Stimulated activated naive CD8-positive, alpha-beta T cell treated with anti-CD3 and anti-CD28 coated beads, Interleukin-15, Interleukin-2, amounts not matched to agents 100 ng/mL and 50 ng/mL, for 24 hours (primary cell): ENCODE measurements at regions not wholly inside any gene's neighbourhood (a gene's known extent, or its start where the extent isn't known, plus 50 kb on each side); places are given as distances from the start of the nearest gene placed in this dataset.

ENCODE experiments used
- H3K27ac Mint-ChIP-seq: one replicate; pipeline ENCODE4 v1.8.0; 2021; ENCODE audit warnings: mild to moderate bottlenecking, mixed read lengths
- H3K27me3 Mint-ChIP-seq: one replicate; pipeline ENCODE4 v1.8.0; 2021; ENCODE audit warnings: mixed read lengths
- H3K36me3 Mint-ChIP-seq: one replicate; pipeline ENCODE4 v1.8.0; 2021; ENCODE audit warnings: low read depth, mixed read lengths
- H3K4me1 Mint-ChIP-seq: one replicate; pipeline ENCODE4 v1.8.0; 2021; ENCODE audit warnings: low read depth, mixed read lengths
- H3K4me3 Mint-ChIP-seq: one replicate; pipeline ENCODE4 v1.8.0; 2021; ENCODE audit warnings: mild to moderate bottlenecking, mixed read lengths
- H3K9me3 Mint-ChIP-seq: one replicate; pipeline ENCODE4 v1.8.0; 2021; ENCODE audit warnings: mixed read lengths

DNA sequence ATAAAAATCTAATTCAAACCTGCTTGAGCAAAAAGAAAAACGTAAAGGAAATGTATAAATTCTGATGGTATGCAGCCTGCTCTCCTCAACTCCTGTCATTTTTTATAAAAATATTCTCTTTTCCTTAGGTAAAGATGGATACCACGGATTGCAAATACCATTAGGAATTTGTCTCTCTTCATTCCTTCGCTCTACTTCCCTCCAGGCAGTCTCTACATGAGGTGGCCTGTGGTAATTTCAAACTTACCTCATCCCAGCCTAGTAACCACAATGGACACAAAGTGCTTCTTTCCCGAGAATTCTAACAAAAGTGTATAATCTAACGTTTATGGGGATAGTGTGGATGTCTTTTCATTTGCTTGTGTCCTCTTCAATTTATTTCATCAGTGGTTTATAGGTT lies 239.5 kb upstream of the LRRC7 start:
- Mint-ChIP-seq H3K4me1 (no peaks in the 10 kb centered on the region), H3K9me3 (peaks cover 9% of the 10 kb centered on the region), H3K36me3 (no peaks in the 10 kb centered on the region), H3K4me3 (no peak overlapping the region), H3K27me3 (no peaks in the 10 kb centered on the region), H3K27ac (no peak overlapping the region)

GRCh38 chr1:69363236-69363635 lies 204.5 kb upstream of the LRRC7 start:
- Mint-ChIP-seq H3K4me1 (no peaks in the 10 kb centered on the region), H3K36me3 (no peaks in the 10 kb centered on the region), H3K27ac (no peak overlapping the region), H3K9me3 (peaks cover 9% of the 10 kb centered on the region), H3K4me3 (no peak overlapping the region), H3K27me3 (no peaks in the 10 kb centered on the region)

GRCh38 chr1:69373520-69373919 lies 194.2 kb upstream of the LRRC7 start:
- Mint-ChIP-seq H3K27me3 (no peaks in the 10 kb centered on the region), H3K36me3 (no peaks in the 10 kb centered on the region), H3K4me1 (no peaks in the 10 kb centered on the region), H3K9me3 (no peaks in the 10 kb centered on the region), H3K27ac (no peak overlapping the region), H3K4me3 (no peak overlapping the region)

DNA sequence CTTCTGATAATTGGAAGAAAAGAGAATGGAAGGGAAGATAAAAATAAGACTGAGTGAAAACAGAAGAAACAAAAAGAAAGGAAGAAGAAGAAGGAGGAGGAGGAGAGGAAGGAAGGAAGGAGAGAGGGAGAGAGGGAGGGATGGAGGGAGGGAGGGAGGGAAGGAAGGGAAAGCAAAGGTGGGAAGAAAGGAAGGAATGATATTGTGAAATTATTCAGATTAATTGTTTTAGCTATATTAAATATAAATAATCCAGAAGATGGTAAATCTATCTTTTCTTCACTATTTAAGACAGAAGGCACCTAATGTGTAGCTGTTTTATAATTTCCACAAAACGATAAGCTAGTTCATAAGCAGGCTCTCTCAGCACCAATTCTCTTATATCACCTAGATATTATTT lies 191.3 kb upstream of the LRRC7 start:
- Mint-ChIP-seq H3K4me3 (no peak overlapping the region), H3K9me3 (no peaks in the 10 kb centered on the region), H3K27ac (no peak overlapping the region), H3K4me1 (no peaks in the 10 kb centered on the region), H3K36me3 (no peaks in the 10 kb centered on the region), H3K27me3 (no peaks in the 10 kb centered on the region)

DNA sequence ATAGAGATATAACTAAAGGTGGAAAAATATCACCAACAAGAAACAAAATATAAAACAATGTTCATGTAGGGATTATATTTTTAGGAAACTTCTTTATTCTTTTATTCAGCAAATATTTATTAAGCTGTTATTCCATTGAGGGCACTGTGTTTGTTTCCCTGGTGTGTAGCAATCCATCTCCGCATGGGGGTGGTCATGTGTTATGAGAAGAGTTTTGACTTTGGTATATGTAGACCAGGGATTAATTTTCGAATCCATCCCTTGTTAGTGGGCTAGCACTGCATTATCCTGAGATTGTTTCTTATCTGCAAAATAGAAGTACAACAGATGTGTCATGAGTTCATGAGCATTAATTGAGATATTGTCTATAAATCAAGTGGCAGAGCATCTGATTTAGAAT lies 190.2 kb upstream of the LRRC7 start:
- Mint-ChIP-seq H3K9me3 (peaks cover under 1% of the 10 kb centered on the region), H3K4me3 (no peak overlapping the region)

DNA sequence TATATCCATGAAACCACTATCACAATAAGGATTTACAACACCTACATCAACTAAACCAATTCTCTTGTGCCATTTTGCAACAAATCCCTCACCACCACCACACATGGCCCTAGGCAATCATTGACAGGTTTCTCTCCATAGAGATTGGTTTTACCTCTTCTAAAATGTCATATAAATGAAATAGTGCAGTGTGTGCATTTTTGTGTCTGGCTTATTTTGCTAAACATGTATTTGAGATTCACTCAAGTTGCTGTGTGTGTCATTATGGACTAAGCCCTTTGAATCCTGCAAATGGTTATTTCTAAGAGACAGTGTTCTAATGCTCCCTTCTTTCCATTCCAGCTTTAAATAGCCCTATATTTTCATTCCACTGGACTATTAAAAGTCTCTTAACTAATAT lies 179.7 kb upstream of the LRRC7 start:
- no peak overlapping the region for H3K4me3 Mint-ChIP-seq
- no peaks in the 10 kb centered on the region for H3K27me3 Mint-ChIP-seq
- no peaks in the 10 kb centered on the region for H3K9me3 Mint-ChIP-seq
- no peaks in the 10 kb centered on the region for H3K36me3 Mint-ChIP-seq
- no peaks in the 10 kb centered on the region for H3K4me1 Mint-ChIP-seq
- H3K27ac Mint-ChIP-seq: no peak overlapping the region

More for the DNA sequence above, 190.2 kb upstream of the LRRC7 start:
- Mint-ChIP-seq H3K27ac (no peak overlapping the region), H3K27me3 (no peaks in the 10 kb centered on the region), H3K36me3 (no peaks in the 10 kb centered on the region), H3K4me1 (no peaks in the 10 kb centered on the region)

DNA sequence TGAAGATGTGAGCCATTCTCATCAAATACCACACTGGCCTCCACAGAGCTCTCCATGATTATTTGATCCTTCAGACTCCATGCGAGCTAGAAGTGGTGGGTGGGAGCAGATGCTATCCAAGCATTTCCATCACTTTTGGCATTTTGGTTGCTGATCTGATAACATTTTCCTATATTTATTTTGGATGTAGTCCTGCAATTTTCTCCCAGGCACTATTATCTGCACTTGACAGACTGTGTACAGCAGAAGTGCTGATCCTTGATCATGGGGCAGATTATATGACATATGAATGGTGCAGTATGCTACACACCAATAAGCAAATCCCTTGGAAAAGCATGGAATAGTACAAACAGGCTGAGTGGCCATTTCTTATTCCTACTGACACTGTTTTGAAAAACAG lies 167.6 kb upstream of the LRRC7 start:
- H3K4me1 Mint-ChIP-seq: no peaks in the 10 kb centered on the region
- H3K36me3 Mint-ChIP-seq: no peaks in the 10 kb centered on the region
- no peak overlapping the region for H3K4me3 Mint-ChIP-seq
- no peak overlapping the region for H3K27ac Mint-ChIP-seq
- no peaks in the 10 kb centered on the region for H3K27me3 Mint-ChIP-seq
- peaks cover 8% of the 10 kb centered on the region for H3K9me3 Mint-ChIP-seq

- H3K4me1 Mint-ChIP-seq: no peaks in the 10 kb centered on the region
- no peaks in the 10 kb centered on the region for H3K36me3 Mint-ChIP-seq
- H3K27me3 Mint-ChIP-seq: no peaks in the 10 kb centered on the region
- H3K4me3 Mint-ChIP-seq: no peak overlapping the region
- H3K27ac Mint-ChIP-seq: no peak overlapping the region
- peaks cover 8% of the 10 kb centered on the region for H3K9me3 Mint-ChIP-seq
Measured at GRCh38 chr1:69401879-69402278, 165.8 kb upstream of the LRRC7 start.

DNA sequence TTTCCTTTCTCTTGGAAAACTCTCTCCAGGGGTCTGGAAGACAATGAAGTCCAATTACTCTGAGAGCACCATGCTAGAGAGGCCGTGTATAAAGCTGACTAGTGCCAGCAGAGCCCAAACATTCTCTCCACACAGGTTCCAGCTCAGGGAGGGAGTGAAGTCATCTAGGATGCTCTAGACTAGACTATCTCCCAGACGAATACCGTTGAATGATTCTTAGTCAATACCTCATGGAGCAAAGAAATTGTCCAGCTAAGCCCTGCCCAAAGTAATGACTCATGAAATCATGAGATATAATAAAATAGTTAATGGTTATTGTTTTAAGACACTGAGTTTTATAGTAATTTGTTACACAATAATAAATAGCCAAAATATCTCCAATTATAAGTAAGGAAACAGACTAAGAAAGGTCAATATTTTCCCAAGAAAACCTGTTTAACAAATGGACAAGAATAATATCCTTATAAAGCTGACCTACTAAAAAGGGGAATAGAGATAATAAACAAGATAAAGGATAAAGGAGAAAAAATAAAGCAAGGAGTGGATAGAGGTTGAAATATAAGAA lies 163.9 kb upstream of the LRRC7 start:
- Mint-ChIP-seq H3K36me3 (no peaks in the 10 kb centered on the region), H3K4me3 (no peak overlapping the region), H3K4me1 (no peaks in the 10 kb centered on the region), H3K9me3 (peaks cover 4% of the 10 kb centered on the region), H3K27ac (no peak overlapping the region), H3K27me3 (no peaks in the 10 kb centered on the region)

DNA sequence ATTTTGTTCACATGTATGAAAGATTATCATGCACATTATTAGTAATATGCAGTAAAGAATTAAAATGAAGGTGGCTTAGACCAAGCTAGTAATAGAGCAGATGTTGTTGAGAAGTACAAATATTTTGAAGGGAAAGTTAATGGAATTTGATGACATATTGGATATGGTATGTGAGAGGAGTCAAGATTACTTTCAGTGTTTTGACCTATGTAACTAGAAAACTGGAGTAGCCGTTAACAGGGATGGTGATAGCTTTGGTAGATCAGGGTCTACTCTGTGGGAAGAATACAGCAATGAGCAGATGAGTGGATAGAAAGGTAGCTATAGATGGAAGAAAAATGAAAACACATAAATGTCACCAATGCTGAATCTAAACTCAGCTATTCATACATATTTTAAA lies 163.2 kb upstream of the LRRC7 start:
- Mint-ChIP-seq H3K27ac (no peak overlapping the region), H3K36me3 (no peaks in the 10 kb centered on the region), H3K9me3 (peaks cover 4% of the 10 kb centered on the region), H3K4me1 (no peaks in the 10 kb centered on the region), H3K4me3 (no peak overlapping the region), H3K27me3 (no peaks in the 10 kb centered on the region)

- Mint-ChIP-seq H3K4me3 (no peak overlapping the region), H3K27ac (no peak overlapping the region), H3K36me3 (no peaks in the 10 kb centered on the region), H3K27me3 (no peaks in the 10 kb centered on the region), H3K9me3 (peaks cover 4% of the 10 kb centered on the region), H3K4me1 (no peaks in the 10 kb centered on the region)
Measured at GRCh38 chr1:69406244-69406643, 161.5 kb upstream of the LRRC7 start.

GRCh38 chr1:69409731-69410456 lies 157.8 kb upstream of the LRRC7 start:
- Mint-ChIP-seq H3K9me3 (peaks cover 4% of the 10 kb centered on the region), H3K27ac (no peak overlapping the region), H3K27me3 (no peaks in the 10 kb centered on the region), H3K36me3 (no peaks in the 10 kb centered on the region), H3K4me1 (no peaks in the 10 kb centered on the region), H3K4me3 (no peak overlapping the region)

DNA sequence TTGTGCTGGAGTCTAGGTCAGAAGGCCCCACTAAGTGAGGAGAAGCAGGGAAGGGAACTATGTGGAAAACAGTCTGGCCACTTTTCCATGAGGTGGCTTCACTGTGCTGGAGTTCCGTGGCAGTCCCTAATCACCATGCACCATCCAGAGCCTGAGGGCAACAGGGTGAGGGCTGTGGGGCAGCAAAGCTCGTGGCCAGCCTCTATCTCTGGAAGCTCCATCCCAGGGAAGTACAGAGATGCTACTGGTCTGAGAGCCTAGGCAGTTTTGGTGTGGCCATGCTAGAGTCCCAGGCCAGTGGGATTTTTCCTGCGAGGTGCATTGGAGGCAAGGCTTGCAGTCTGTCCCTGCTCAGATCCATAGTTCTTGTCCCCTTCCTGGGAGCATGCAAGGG lies 157.3 kb upstream of the LRRC7 start:
- Mint-ChIP-seq H3K4me3 (no peak overlapping the region), H3K9me3 (peaks cover 4% of the 10 kb centered on the region), H3K27ac (no peak overlapping the region), H3K27me3 (no peaks in the 10 kb centered on the region), H3K36me3 (no peaks in the 10 kb centered on the region), H3K4me1 (no peaks in the 10 kb centered on the region)

- Mint-ChIP-seq H3K9me3 (peaks cover 4% of the 10 kb centered on the region), H3K27me3 (no peaks in the 10 kb centered on the region), H3K4me1 (no peaks in the 10 kb centered on the region), H3K4me3 (no peak overlapping the region), H3K36me3 (no peaks in the 10 kb centered on the region), H3K27ac (no peak overlapping the region)
Measured at GRCh38 chr1:69410893-69411292, 156.8 kb upstream of the LRRC7 start.

DNA sequence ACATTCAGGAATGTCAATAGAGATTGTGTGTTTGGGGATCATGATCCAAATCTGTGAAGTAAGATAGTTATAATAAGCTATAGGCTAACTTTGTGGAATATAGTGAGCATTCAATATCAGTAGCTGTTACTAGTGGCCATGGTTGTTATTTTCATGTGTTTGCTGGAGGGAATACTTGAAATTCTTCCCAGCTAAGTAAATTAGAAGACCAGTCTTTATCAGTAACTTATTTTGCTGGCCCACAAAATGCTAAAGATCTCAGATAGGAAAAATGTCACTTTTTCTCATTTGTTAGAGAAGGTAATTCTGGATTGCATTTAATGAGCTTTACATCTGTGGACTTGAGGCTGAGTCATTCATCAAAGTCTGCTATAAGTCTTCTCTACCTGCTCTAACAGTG lies 156.1 kb upstream of the LRRC7 start:
- no peaks in the 10 kb centered on the region for H3K27me3 Mint-ChIP-seq

GRCh38 chr1:69413129-69413528 lies 154.6 kb upstream of the LRRC7 start:
- no peaks in the 10 kb centered on the region for H3K36me3 Mint-ChIP-seq
- H3K27ac Mint-ChIP-seq: no peak overlapping the region
- peaks cover 4% of the 10 kb centered on the region for H3K9me3 Mint-ChIP-seq
- H3K4me3 Mint-ChIP-seq: no peak overlapping the region
- no peaks in the 10 kb centered on the region for H3K27me3 Mint-ChIP-seq
- H3K4me1 Mint-ChIP-seq: no peaks in the 10 kb centered on the region

More for the DNA sequence above, 156.1 kb upstream of the LRRC7 start:
- H3K4me3 Mint-ChIP-seq: no peak overlapping the region
- H3K36me3 Mint-ChIP-seq: no peaks in the 10 kb centered on the region
- no peak overlapping the region for H3K27ac Mint-ChIP-seq
- peaks cover 4% of the 10 kb centered on the region for H3K9me3 Mint-ChIP-seq
- H3K4me1 Mint-ChIP-seq: no peaks in the 10 kb centered on the region
